Hypothalamus (tissue), 51 donors: ENCODE measurements at regions not wholly inside any gene's neighbourhood (a gene's known extent, or its start where the extent isn't known, plus 50 kb on each side); places are given as distances from the start of the nearest gene placed in this dataset.
A peak's percentile ranks its signal among the peaks of the same experiment; 100 is the strongest.

Experiments
- DNase-seq, 51 donors: peaks; one replicate each; lab custom pipeline; 2025; lab: John Stamatoyannopoulos, UW

- DNase-seq: no peak
These were observed 209.8 kb downstream of the TPBG start for GRCh38 chr6:82573254-82573972.

GRCh38 chr6:82576284-82576683, 212.7 kb downstream of the TPBG start:
- no peak for DNase-seq

- DNase-seq: no peak
These were observed 220.6 kb downstream of the TPBG start for GRCh38 chr6:82584194-82584695.

- no peak for DNase-seq
These were observed 221.2 kb downstream of the TPBG start for GRCh38 chr6:82584856-82585255.

- no peak for DNase-seq
These were observed 224.4 kb downstream of the TPBG start for GRCh38 chr6:82588020-82588419.

- no peak for DNase-seq
These were observed 225.3 kb downstream of the TPBG start for GRCh38 chr6:82588859-82589412.

GRCh38 chr6:82589509-82590206, 226.0 kb downstream of the TPBG start:
- peak in 2 of 51 donors; percentile 8 to 10 for DNase-seq

- no peak for DNase-seq
These were observed 233.6 kb downstream of the TPBG start for GRCh38 chr6:82597201-82597600.

GRCh38 chr6:82602776-82603175, 239.2 kb downstream of the TPBG start:
- DNase-seq: no peak

- DNase-seq: no peak
These were observed 240.3 kb downstream of the TPBG start for GRCh38 chr6:82603871-82604270.

GRCh38 chr6:82607998-82608725, 244.5 kb downstream of the TPBG start:
- DNase-seq: no peak

- DNase-seq: no peak
These were observed 245.2 kb downstream of the TPBG start for GRCh38 chr6:82608781-82609180.

- no peak for DNase-seq
These were observed 248.1 kb downstream of the TPBG start for GRCh38 chr6:82611751-82612150.

GRCh38 chr6:82612475-82613039, 248.9 kb downstream of the TPBG start:
- peak in 2 of 51 donors; percentile 1 to 10 for DNase-seq

GRCh38 chr6:82614518-82614917, 250.9 kb downstream of the TPBG start:
- no peak for DNase-seq

- DNase-seq: no peak
These were observed 252.9 kb downstream of the TPBG start for GRCh38 chr6:82616386-82617028.

- DNase-seq: no peak
These were observed 254.0 kb downstream of the TPBG start for GRCh38 chr6:82617648-82618047.

- no peak for DNase-seq
These were observed 256.0 kb downstream of the TPBG start for GRCh38 chr6:82619573-82619972.

GRCh38 chr6:82622461-82622860, 258.8 kb downstream of the TPBG start:
- no peak for DNase-seq

- DNase-seq: no peak
These were observed 260.6 kb downstream of the TPBG start for GRCh38 chr6:82624251-82624650.
